RWPE2 (cell line): ENCODE measurements at regions not wholly inside any gene's neighbourhood (a gene's known extent, or its start where the extent isn't known, plus 50 kb on each side); places are given as distances from the start of the nearest gene placed in this dataset.

ENCODE experiments used
- ATAC-seq: fragments of 200-7000 bp; cut with Tn5 transposase; 3 replicates; pipeline ENCODE4 v1.9.1; 2021; ENCODE audit warnings: low read depth
- DNase-seq: peaks from one replicate; pipeline ENCODE4 v3.0.0-alpha.2; 2020; ENCODE audit warnings: low spot score
- H3K27ac ChIP-seq: fragments of 450-650 bp; 2 replicates; pipeline ENCODE4 v1.5.1; 2017; ENCODE audit warnings: mild to moderate bottlenecking; ENCODE audit not compliant: poor library complexity, severe bottlenecking
- H3K27me3 ChIP-seq: fragments of 250-450 bp; sonication (Bioruptor Pico); 2 replicates; pipeline ENCODE4 v1.5.1; 2021; ENCODE audit warnings: mild to moderate bottlenecking, moderate library complexity; ENCODE audit not compliant: insufficient read depth, poor library complexity, severe bottlenecking
- H3K36me3 ChIP-seq: fragments of 250-450 bp; sonication (Bioruptor Pico); 2 replicates; pipeline ENCODE4 v1.5.1; 2020; ENCODE audit warnings: low read depth, mild to moderate bottlenecking, moderate library complexity
- H3K4me1 ChIP-seq: fragments of 250-450 bp; sonication (Bioruptor Pico); 2 replicates; pipeline ENCODE4 v1.5.1; 2021; ENCODE audit warnings: mild to moderate bottlenecking, moderate library complexity; ENCODE audit not compliant: insufficient read depth, poor library complexity, severe bottlenecking
- H3K4me3 ChIP-seq: fragments of 250-450 bp; sonication (Bioruptor Pico); 2 replicates; pipeline ENCODE4 v1.5.1; 2021; ENCODE audit warnings: mild to moderate bottlenecking, moderate library complexity; ENCODE audit not compliant: severe bottlenecking
- H3K9me3 ChIP-seq: fragments of 250-450 bp; sonication (Bioruptor Pico); 2 replicates; pipeline ENCODE4 v1.5.1; 2021; ENCODE audit warnings: mild to moderate bottlenecking, moderate library complexity; ENCODE audit not compliant: severe bottlenecking
- TF ChIP-seq, protein P1 (sequence below): fragments of 450-650 bp; IDR thresholded peaks from one replicate; pipeline ENCODE4 v1.5.1; 2017; ENCODE audit warnings: mild to moderate bottlenecking, moderate library complexity; ENCODE audit not compliant: poor library complexity, severe bottlenecking

DNA sequence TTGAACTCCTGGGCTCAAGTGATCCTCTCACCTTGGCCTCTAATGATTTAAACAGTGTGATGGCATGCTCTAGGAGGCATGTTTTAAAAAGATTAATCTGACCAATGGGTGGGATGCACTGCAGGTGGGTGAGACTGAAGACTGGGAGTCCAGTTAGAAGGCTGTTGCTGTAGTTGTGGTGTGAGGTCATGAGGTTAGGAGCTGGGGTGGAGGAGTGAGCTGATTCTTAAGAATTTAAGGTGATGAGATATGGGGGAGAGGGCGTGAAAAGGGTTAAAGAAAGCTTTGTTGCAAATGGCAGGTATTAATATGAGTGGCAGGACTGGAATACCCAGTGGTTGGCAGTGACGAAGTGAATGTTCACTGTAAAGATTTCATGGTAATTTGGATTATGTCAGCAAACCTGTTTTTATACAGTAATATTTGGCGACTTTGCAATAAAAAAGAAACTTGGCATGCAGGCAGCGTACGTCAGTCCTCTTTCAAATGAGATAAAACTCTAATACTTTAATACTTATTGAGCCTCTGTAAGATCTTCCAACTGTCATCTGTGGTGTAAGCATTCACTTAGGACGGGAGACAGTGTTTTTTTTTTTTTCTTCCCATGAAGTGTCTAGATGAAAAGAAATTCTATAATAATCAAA, 72.8 kb upstream of the MTPN start:
- Histone ChIP-seq H3K4me1 (no peaks in the 10 kb centered on the region), H3K9me3 (no peaks in the 10 kb centered on the region), H3K27me3 (no peaks in the 10 kb centered on the region), H3K4me3 (no peak overlapping the region), H3K27ac (no peak overlapping the region), H3K36me3 (no peaks in the 10 kb centered on the region)
- ATAC-seq (no peak), DNase-seq (no peak)
- TF ChIP-seq, protein P1, sequence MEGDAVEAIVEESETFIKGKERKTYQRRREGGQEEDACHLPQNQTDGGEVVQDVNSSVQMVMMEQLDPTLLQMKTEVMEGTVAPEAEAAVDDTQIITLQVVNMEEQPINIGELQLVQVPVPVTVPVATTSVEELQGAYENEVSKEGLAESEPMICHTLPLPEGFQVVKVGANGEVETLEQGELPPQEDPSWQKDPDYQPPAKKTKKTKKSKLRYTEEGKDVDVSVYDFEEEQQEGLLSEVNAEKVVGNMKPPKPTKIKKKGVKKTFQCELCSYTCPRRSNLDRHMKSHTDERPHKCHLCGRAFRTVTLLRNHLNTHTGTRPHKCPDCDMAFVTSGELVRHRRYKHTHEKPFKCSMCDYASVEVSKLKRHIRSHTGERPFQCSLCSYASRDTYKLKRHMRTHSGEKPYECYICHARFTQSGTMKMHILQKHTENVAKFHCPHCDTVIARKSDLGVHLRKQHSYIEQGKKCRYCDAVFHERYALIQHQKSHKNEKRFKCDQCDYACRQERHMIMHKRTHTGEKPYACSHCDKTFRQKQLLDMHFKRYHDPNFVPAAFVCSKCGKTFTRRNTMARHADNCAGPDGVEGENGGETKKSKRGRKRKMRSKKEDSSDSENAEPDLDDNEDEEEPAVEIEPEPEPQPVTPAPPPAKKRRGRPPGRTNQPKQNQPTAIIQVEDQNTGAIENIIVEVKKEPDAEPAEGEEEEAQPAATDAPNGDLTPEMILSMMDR, result no peak

DNA sequence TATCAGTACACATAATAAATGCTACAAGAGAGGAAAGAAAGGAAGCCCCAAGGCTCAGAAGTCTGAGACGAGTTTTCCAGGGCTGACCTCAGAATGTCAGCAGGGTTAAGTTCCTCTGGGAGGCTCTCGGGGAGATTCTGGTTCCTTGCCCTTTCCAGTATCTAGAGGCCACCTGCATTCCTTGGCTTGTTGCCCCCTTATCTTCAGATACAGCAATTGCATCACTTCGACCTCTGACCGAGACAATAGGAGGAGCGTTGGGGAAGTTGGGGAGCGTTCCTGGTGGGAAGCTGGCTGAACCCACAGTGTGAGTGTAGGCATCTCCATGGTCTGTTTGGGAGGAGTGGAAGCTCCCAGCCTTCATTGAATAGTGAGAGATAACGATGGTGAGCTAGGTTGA, 72.0 kb upstream of the MTPN start:
- no peak for ATAC-seq
- no peak overlapping the region for H3K4me3 ChIP-seq
- H3K4me1 ChIP-seq, result no peaks in the 10 kb centered on the region
- H3K27me3 ChIP-seq, result no peaks in the 10 kb centered on the region
- H3K27ac ChIP-seq, result no peak overlapping the region
- TF ChIP-seq, protein P1, result no peak
- DNase-seq, result no peak
- no peaks in the 10 kb centered on the region for H3K36me3 ChIP-seq
- H3K9me3 ChIP-seq, result no peaks in the 10 kb centered on the region

DNA sequence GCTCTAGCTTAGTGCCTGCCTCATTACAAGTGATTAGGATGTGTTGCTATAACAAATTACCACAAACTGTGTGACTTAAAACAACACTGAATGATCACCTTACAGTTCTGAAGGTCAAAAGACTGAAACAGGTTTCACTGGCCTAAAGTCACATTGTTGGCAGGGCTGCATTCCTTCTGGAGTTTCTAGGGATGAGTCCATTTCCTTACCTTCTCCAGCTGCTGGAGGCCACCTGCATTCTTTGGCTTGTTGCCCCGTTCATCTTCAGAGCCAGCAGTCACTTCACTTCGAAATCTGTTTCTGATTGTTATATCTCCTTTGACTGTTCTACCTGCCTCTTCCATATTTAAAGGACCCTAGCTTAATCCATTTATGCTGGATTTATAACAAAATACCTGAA, 69.4 kb upstream of the MTPN start:
- H3K27ac ChIP-seq, result no peak overlapping the region
- H3K27me3 ChIP-seq, result no peaks in the 10 kb centered on the region
- TF ChIP-seq, protein P1, result no peak
- no peaks in the 10 kb centered on the region for H3K36me3 ChIP-seq
- H3K4me3 ChIP-seq, result no peak overlapping the region
- H3K9me3 ChIP-seq, result no peaks in the 10 kb centered on the region
- DNase-seq (no peak), ATAC-seq (no peak)
- no peaks in the 10 kb centered on the region for H3K4me1 ChIP-seq

DNA sequence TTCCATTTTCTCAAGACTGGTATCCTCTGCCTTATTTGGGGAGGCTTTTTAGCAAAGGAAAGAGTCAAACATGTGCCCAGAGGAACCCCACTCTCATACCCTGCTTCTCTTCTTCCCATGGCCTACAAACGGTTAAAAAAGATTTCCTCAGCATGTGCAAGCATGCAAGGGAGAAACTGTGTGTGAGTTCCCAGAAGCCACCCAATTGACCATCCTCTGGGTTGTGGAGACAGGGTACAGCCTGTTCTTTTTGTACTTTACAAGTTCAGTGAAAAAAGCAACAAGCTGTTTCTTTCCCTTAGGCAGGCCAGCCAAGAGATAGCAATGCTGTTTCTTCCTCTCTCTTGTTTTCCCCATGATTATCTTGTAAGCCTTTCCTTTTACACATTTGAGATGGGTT, 68.8 kb upstream of the MTPN start:
- H3K36me3 ChIP-seq, result no peaks in the 10 kb centered on the region
- no peaks in the 10 kb centered on the region for H3K27me3 ChIP-seq
- ATAC-seq, result no peak
- no peak for DNase-seq
- TF ChIP-seq, protein P1, result no peak
- no peak overlapping the region for H3K27ac ChIP-seq
- no peaks in the 10 kb centered on the region for H3K9me3 ChIP-seq
- H3K4me3 ChIP-seq, result no peak overlapping the region
- no peaks in the 10 kb centered on the region for H3K4me1 ChIP-seq

DNA sequence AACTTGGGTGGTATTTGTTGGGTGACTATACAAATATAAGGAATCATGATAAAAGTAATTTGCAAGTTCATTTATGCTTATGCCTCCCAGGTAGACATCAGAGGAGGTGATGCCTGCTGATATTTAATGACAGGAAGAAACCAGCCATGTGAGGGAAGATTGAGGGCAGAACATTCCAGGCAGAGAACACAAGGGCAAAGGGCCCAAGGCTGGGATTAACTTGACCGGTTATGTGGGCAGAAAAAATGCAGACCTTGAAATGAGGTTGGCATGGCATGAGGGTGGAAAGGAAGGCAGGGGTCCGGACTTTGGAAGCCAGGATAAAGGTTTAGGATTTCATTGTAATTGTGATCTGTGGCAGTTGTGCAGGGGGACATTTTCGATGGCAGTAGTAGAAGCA, 68.0 kb upstream of the MTPN start:
- Histone ChIP-seq H3K4me3 (no peak overlapping the region), H3K36me3 (no peaks in the 10 kb centered on the region), H3K27ac (no peak overlapping the region), H3K4me1 (no peaks in the 10 kb centered on the region), H3K27me3 (no peaks in the 10 kb centered on the region), H3K9me3 (no peaks in the 10 kb centered on the region)
- no peak for ATAC-seq
- TF ChIP-seq, protein P1, result no peak
- no peak for DNase-seq
